ENCODE measurements at regions not wholly inside any gene's neighbourhood (a gene's known extent, or its start where the extent isn't known, plus 50 kb on each side); places are given as distances from the start of the nearest gene placed in this dataset.

- CTCF ChIA-PET: interaction anchor here (1.0 to 1.6 kb wide), 3 partner anchors 8 to 161 kb away, joined by 3 to 4 read pairs (median 3); no protein-coding TSS in a partner anchor
Observed at GRCh38 chr4:85368932-85369331, 106.0 kb upstream of the ARHGAP24 start.

GRCh38 chr4:85369703-85370380 lies 105.1 kb upstream of the ARHGAP24 start:
- 0 out of 2 replicates have a peak, but pooled peaks cover 3% of the 10 kb centered on the region for H3K27me3 ChIP-seq (ENCODE audit: control insufficient read depth, insufficient read depth, low read length)
- DNase-seq (ENCODE audit: low read depth): no peak
- no peak overlapping the region for H3K4me3 ChIP-seq (ENCODE audit: low read depth, low read length)
- H3K36me3 ChIP-seq (ENCODE audit: control insufficient read depth, insufficient read depth, low read length): no peaks in the 10 kb centered on the region
- POLR2A ChIA-PET: no interaction called here
- no peak for TF ChIP-seq CTCF (IDR thresholded peaks at IDR 0.05; ENCODE audit: insufficient read depth, low read depth, low read length)
- CTCF ChIA-PET: interaction anchor here (0.5 to 2.7 kb wide), 8 partner anchors 9 to 695 kb away, joined by 3 to 8 read pairs (median 5); no protein-coding TSS in a partner anchor

More at GRCh38 chr4:85368932-85369331, 106.0 kb upstream of the ARHGAP24 start:
- Histone ChIP-seq H3K36me3 (ENCODE audit: control insufficient read depth, insufficient read depth, low read length) (no peaks in the 10 kb centered on the region), H3K27me3 (ENCODE audit: control insufficient read depth, insufficient read depth, low read length) (0 out of 2 replicates have a peak, but pooled peaks cover 2% of the 10 kb centered on the region), H3K4me3 (ENCODE audit: low read depth, low read length) (no peak overlapping the region)
- POLR2A ChIA-PET: no interaction called here
- no peak for TF ChIP-seq CTCF (IDR thresholded peaks at IDR 0.05; ENCODE audit: insufficient read depth, low read depth, low read length)
- no peak for DNase-seq (ENCODE audit: low read depth)

GRCh38 chr4:85370400-85371032 lies 104.4 kb upstream of the ARHGAP24 start:
- H3K4me3 ChIP-seq (ENCODE audit: low read depth, low read length): no peak overlapping the region
- H3K36me3 ChIP-seq (ENCODE audit: control insufficient read depth, insufficient read depth, low read length): no peaks in the 10 kb centered on the region
- POLR2A ChIA-PET: no interaction called here
- peak; percentile 83 for TF ChIP-seq CTCF (IDR thresholded peaks at IDR 0.05; ENCODE audit: insufficient read depth, low read depth, low read length)
- 0 out of 2 replicates have a peak, but pooled peaks cover 3% of the 10 kb centered on the region for H3K27me3 ChIP-seq (ENCODE audit: control insufficient read depth, insufficient read depth, low read length)
- DNase-seq (ENCODE audit: low read depth): no peak
- CTCF ChIA-PET: interaction anchor here (0.5 to 2.7 kb wide), 9 partner anchors 9 to 695 kb away, joined by 3 to 8 read pairs (median 5); no protein-coding TSS in a partner anchor

GRCh38 chr4:85372966-85373365 lies 102.0 kb upstream of the ARHGAP24 start:
- Histone ChIP-seq H3K27me3 (ENCODE audit: control insufficient read depth, insufficient read depth, low read length) (0 out of 2 replicates have a peak, but pooled peaks cover 1% of the 10 kb centered on the region), H3K4me3 (ENCODE audit: low read depth, low read length) (no peak overlapping the region), H3K36me3 (ENCODE audit: control insufficient read depth, insufficient read depth, low read length) (no peaks in the 10 kb centered on the region)
- POLR2A ChIA-PET: no interaction called here
- TF ChIP-seq CTCF (IDR thresholded peaks at IDR 0.05; ENCODE audit: insufficient read depth, low read depth, low read length): no peak
- DNase-seq (ENCODE audit: low read depth): no peak
- CTCF ChIA-PET: interaction anchor here (0.6 to 1.2 kb wide), 2 partner anchors 12 to 96 kb away, joined by 3 to 4 read pairs; no protein-coding TSS in a partner anchor

GRCh38 chr4:85376285-85376684 lies 98.7 kb upstream of the ARHGAP24 start:
- CTCF ChIA-PET: no interaction called here
- POLR2A ChIA-PET: no interaction called here
- Histone ChIP-seq H3K4me3 (ENCODE audit: low read depth, low read length) (no peak overlapping the region), H3K27me3 (ENCODE audit: control insufficient read depth, insufficient read depth, low read length) (0 out of 2 replicates have a peak, but pooled peaks cover 1% of the 10 kb centered on the region), H3K36me3 (ENCODE audit: control insufficient read depth, insufficient read depth, low read length) (no peaks in the 10 kb centered on the region)
- no peak for TF ChIP-seq CTCF (IDR thresholded peaks at IDR 0.05; ENCODE audit: insufficient read depth, low read depth, low read length)
- no peak for DNase-seq (ENCODE audit: low read depth)
